Ishikawa (cell line): ENCODE measurements at regions not wholly inside any gene's neighbourhood (a gene's known extent, or its start where the extent isn't known, plus 50 kb on each side); places are given as distances from the start of the nearest gene placed in this dataset.

ENCODE experiments used
- CEBPB ChIP-seq: IDR thresholded peaks from 2 replicates; pipeline ENCODE4 v1.6.1; 2012
- CREB1 ChIP-seq: IDR thresholded peaks from 2 replicates; pipeline ENCODE4 v1.6.1; 2012; ENCODE audit warnings: low read depth
- EGR1 ChIP-seq: IDR thresholded peaks from 2 replicates; pipeline ENCODE4 v1.6.1; 2012
- EP300 ChIP-seq: IDR thresholded peaks from 2 replicates; pipeline ENCODE4 v1.6.1; 2012; ENCODE audit warnings: borderline replicate concordance
- FOXM1 ChIP-seq: IDR thresholded peaks from 2 replicates; pipeline ENCODE4 v1.6.1; 2012; ENCODE audit warnings: low read depth, borderline replicate concordance
- MAX ChIP-seq: IDR thresholded peaks from 2 replicates; pipeline ENCODE4 v1.6.1; 2012
- NFIC ChIP-seq: IDR thresholded peaks from 2 replicates; pipeline ENCODE4 v1.6.1; 2012
- RAD21 ChIP-seq: IDR thresholded peaks from 2 replicates; pipeline ENCODE4 v1.6.1; 2012; ENCODE audit warnings: low read depth
- REST ChIP-seq: IDR thresholded peaks from 2 replicates; pipeline ENCODE4 v1.6.1; 2012; ENCODE audit warnings: low read depth, mild to moderate bottlenecking
- TAF1 ChIP-seq: IDR thresholded peaks from 2 replicates; pipeline ENCODE4 v1.6.1; 2012; ENCODE audit warnings: low read depth, mild to moderate bottlenecking
- TCF12 ChIP-seq: IDR thresholded peaks from 2 replicates; pipeline ENCODE4 v1.6.1; 2012; ENCODE audit warnings: low read depth
- TEAD4 ChIP-seq: IDR thresholded peaks from 2 replicates; pipeline ENCODE4 v1.6.1; 2012
- TF ChIP-seq, protein P1 (sequence below): IDR thresholded peaks from 2 replicates; pipeline ENCODE4 v1.6.1; 2012

- no peak for TF ChIP-seq TAF1
- no peak for TF ChIP-seq REST
- no peak for TF ChIP-seq RAD21
- TF ChIP-seq, protein P1, sequence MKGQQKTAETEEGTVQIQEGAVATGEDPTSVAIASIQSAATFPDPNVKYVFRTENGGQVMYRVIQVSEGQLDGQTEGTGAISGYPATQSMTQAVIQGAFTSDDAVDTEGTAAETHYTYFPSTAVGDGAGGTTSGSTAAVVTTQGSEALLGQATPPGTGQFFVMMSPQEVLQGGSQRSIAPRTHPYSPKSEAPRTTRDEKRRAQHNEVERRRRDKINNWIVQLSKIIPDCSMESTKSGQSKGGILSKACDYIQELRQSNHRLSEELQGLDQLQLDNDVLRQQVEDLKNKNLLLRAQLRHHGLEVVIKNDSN, result no peak
- TF ChIP-seq FOXM1, result no peak
- TF ChIP-seq CEBPB, result no peak
- no peak for TF ChIP-seq TEAD4
- no peak for TF ChIP-seq EP300
- no peak for TF ChIP-seq EGR1
- no peak for TF ChIP-seq CREB1
- TF ChIP-seq TCF12, result no peak
- TF ChIP-seq MAX, result no peak
- TF ChIP-seq NFIC, result no peak
Measured at GRCh38 chr2:145112467-145112866, 592.5 kb upstream of the ZEB2 start.
